SU-DHL-6 (cell line): ENCODE measurements at regions not wholly inside any gene's neighbourhood (a gene's known extent, or its start where the extent isn't known, plus 50 kb on each side); places are given as distances from the start of the nearest gene placed in this dataset.
"Not testable (repeated sequence)": the region's sequence is repeated elsewhere in the genome, so short reads cannot be mapped to it uniquely, and the experiment has no call there.

Experiments
- H2AFZ ChIP-seq: fragments of 200-600 bp; sonication (generic); 2 replicates; pipeline ENCODE4 v1.6.1; 2014; ENCODE audit warnings: low read depth, mild to moderate bottlenecking, moderate library complexity, mixed read lengths, antibody characterized with exemption, low read length; ENCODE audit not compliant: severe bottlenecking
- H3F3A ChIP-seq: fragments of 200-600 bp; shearing (Covaris generic); 2 replicates; pipeline ENCODE4 v1.6.0; 2016; ENCODE audit warnings: antibody characterized with exemption, mild to moderate bottlenecking; ENCODE audit not compliant: insufficient read depth
- H3K27ac ChIP-seq: fragments of 200-600 bp; sonication (generic); 2 replicates; pipeline ENCODE4 v1.5.1; 2016; ENCODE audit warnings: low read depth, mild to moderate bottlenecking, low read length, moderate library complexity, mixed read lengths
- H3K27me3 ChIP-seq: fragments of 200-600 bp; sonication (generic), shearing (Covaris generic); 2 replicates; pipeline ENCODE4 v1.6.0; 2014; ENCODE audit warnings: mild to moderate bottlenecking, low read length
- H3K36me3 ChIP-seq: fragments of 200-600 bp; sonication (generic); 2 replicates; pipeline ENCODE4 v1.6.1; 2014; ENCODE audit warnings: mild to moderate bottlenecking, low read length, mixed read lengths
- H3K4me2 ChIP-seq: fragments of 300-600, 200-600 bp; shearing (Covaris generic), sonication (generic); 2 replicates; pipeline ENCODE4 v1.6.0; 2014; ENCODE audit warnings: low read length, low read depth, mild to moderate bottlenecking; ENCODE audit not compliant: poor library complexity, severe bottlenecking
- H3K4me3 ChIP-seq: fragments of 200-600 bp; sonication (generic); 2 replicates; pipeline ENCODE4 v1.5.1; 2014; ENCODE audit warnings: antibody characterized with exemption, low read length, mild to moderate bottlenecking, mixed read lengths; ENCODE audit not compliant: insufficient read depth, poor library complexity, severe bottlenecking
- H3K79me2 ChIP-seq: fragments of 200-600 bp; sonication (generic); 2 replicates; pipeline ENCODE4 v1.6.1; 2014; ENCODE audit warnings: mild to moderate bottlenecking, low read length, moderate library complexity; ENCODE audit not compliant: insufficient read depth
- H3K9ac ChIP-seq: fragments of 200-600 bp; sonication (generic); 2 replicates; pipeline ENCODE4 v1.7.0; 2014; ENCODE audit warnings: mild to moderate bottlenecking, low read length
- H3K9me2 ChIP-seq: fragments of 200-600 bp; sonication (generic); replicated peaks from 2 replicates; pipeline ENCODE4 v1.6.1; 2014; ENCODE audit warnings: low read length; ENCODE audit not compliant: insufficient read depth
- H3K9me3 ChIP-seq: fragments of 200-600 bp; sonication (generic); 2 replicates; pipeline ENCODE4 v1.6.1; 2014; ENCODE audit warnings: low read length, mixed read lengths; ENCODE audit not compliant: insufficient read depth
- H4K20me1 ChIP-seq: fragments of 200-600 bp; sonication (generic); 2 replicates; pipeline ENCODE4 v1.6.1; 2014; ENCODE audit warnings: low read depth, mild to moderate bottlenecking, antibody characterized with exemption, low read length, moderate library complexity, mixed read lengths
- EZH2phosphoT487 ChIP-seq: fragments of 200-600 bp; sonication (generic), shearing (Covaris generic); conservative IDR thresholded peaks from 2 replicates; pipeline ENCODE4 v1.6.1; 2018; ENCODE audit warnings: mild to moderate bottlenecking, antibody characterized with exemption, low read length, moderate library complexity, mixed read lengths
- TF ChIP-seq, protein P1 (sequence below): fragments of 200-600 bp; sonication (generic); IDR thresholded peaks from one replicate; pipeline ENCODE4 v1.5.1; 2017; ENCODE audit warnings: antibody characterized with exemption, mild to moderate bottlenecking, low read length, moderate library complexity; ENCODE audit not compliant: insufficient read depth, poor library complexity, severe bottlenecking

DNA sequence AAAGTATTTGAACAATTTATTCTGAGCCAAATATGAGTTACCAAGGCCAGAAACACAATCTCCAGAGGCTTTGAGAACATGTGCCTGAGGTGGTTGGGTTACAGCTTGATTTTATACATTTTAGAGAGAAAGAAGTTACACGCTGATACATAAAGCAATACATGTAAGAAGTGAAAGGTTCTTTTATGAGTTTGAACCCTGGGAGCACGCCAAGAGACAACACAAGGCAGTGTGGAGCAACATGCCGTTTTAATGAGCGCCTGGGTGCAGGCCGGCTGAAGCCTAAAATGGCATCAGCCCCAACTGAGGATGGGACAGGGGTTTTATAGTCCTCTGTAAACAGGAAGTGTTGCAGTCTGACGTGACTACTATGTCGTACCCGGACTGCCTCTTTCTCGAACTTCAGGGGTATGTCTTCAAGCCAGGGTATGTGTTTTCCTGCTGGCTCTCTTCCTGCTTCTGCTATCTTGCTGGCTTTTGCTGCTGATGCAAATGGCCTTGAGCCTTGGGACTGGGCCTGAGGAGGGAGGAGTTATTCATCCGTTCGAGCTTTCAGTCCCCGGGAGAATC lies 193.7 kb downstream of the CYLC2 start:
- H3K4me3 ChIP-seq: no peak overlapping the region
- H3K9me2 ChIP-seq: no peaks in the 10 kb centered on the region
- no peaks in the 10 kb centered on the region for H3K79me2 ChIP-seq
- TF ChIP-seq, protein P1, sequence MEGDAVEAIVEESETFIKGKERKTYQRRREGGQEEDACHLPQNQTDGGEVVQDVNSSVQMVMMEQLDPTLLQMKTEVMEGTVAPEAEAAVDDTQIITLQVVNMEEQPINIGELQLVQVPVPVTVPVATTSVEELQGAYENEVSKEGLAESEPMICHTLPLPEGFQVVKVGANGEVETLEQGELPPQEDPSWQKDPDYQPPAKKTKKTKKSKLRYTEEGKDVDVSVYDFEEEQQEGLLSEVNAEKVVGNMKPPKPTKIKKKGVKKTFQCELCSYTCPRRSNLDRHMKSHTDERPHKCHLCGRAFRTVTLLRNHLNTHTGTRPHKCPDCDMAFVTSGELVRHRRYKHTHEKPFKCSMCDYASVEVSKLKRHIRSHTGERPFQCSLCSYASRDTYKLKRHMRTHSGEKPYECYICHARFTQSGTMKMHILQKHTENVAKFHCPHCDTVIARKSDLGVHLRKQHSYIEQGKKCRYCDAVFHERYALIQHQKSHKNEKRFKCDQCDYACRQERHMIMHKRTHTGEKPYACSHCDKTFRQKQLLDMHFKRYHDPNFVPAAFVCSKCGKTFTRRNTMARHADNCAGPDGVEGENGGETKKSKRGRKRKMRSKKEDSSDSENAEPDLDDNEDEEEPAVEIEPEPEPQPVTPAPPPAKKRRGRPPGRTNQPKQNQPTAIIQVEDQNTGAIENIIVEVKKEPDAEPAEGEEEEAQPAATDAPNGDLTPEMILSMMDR: no peak
- TF ChIP-seq EZH2phosphoT487: no peak
- no peak overlapping the region for H3K4me2 ChIP-seq
- no peaks in the 10 kb centered on the region for H3K9me3 ChIP-seq
- no peaks in the 10 kb centered on the region for H3K27me3 ChIP-seq
- H2AFZ ChIP-seq: no peak overlapping the region
- no peak overlapping the region for H3K27ac ChIP-seq
- H4K20me1 ChIP-seq: no peaks in the 10 kb centered on the region
- H3K36me3 ChIP-seq: no peaks in the 10 kb centered on the region
- H3K9ac ChIP-seq: no peak overlapping the region
- no peaks in the 10 kb centered on the region for H3F3A ChIP-seq

DNA sequence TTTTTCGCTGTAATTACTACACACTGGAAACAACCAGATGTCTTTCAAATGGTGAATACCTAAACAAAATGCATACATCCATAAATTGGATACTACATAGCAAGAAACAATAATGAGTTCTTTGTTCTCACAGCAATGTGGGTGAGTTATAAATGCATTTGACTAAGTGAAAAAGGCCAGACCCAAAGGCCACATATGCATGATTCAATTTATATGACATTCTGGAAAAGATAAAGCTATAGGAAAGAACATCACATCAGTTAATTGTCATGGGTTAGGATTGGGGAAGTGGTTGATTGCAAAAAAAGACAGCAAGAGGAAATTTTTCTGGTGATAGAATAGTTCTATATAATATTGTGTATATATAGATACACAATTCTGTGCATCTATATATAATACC lies 198.9 kb downstream of the CYLC2 start:
- Histone ChIP-seq H3K27ac (no peak overlapping the region), H3K9me3 (no peaks in the 10 kb centered on the region), H3K4me2 (no peak overlapping the region), H3K9me2 (no peaks in the 10 kb centered on the region), H3K79me2 (no peaks in the 10 kb centered on the region), H4K20me1 (no peaks in the 10 kb centered on the region), H2AFZ (no peak overlapping the region), H3K9ac (no peak overlapping the region), H3F3A (no peaks in the 10 kb centered on the region), H3K36me3 (no peaks in the 10 kb centered on the region), H3K27me3 (no peaks in the 10 kb centered on the region), H3K4me3 (no peak overlapping the region)
- TF ChIP-seq, protein P1: no peak
- no peak for TF ChIP-seq EZH2phosphoT487

DNA sequence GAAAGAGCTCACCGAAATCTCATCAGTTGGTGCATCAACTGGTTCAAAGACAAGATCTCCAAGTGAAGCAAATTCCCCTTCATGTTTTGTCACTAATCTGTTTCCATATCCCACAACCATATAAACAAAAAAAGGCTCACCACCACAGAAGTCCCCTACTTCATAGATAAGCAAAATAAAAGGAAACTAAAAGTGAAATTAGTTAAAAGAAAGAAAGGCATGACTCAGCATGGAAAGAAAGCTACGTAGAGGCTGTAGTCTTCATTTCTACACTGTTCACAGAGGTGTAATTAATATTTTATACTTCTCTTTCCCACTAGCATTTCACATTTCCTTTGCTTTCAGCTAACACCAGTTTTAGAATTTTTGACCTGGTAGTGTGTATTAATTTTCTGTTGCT lies 208.0 kb downstream of the CYLC2 start:
- H3K9ac ChIP-seq: no peak overlapping the region
- H2AFZ ChIP-seq: no peak overlapping the region
- H4K20me1 ChIP-seq: no peaks in the 10 kb centered on the region
- no peak overlapping the region for H3K4me2 ChIP-seq
- TF ChIP-seq, protein P1: no peak
- no peak for TF ChIP-seq EZH2phosphoT487
- no peak overlapping the region for H3K27ac ChIP-seq
- no peaks in the 10 kb centered on the region for H3K9me3 ChIP-seq
- no peaks in the 10 kb centered on the region for H3K36me3 ChIP-seq
- H3K9me2 ChIP-seq: no peaks in the 10 kb centered on the region
- no peaks in the 10 kb centered on the region for H3F3A ChIP-seq
- no peaks in the 10 kb centered on the region for H3K79me2 ChIP-seq
- H3K4me3 ChIP-seq: no peak overlapping the region
- no peaks in the 10 kb centered on the region for H3K27me3 ChIP-seq

DNA sequence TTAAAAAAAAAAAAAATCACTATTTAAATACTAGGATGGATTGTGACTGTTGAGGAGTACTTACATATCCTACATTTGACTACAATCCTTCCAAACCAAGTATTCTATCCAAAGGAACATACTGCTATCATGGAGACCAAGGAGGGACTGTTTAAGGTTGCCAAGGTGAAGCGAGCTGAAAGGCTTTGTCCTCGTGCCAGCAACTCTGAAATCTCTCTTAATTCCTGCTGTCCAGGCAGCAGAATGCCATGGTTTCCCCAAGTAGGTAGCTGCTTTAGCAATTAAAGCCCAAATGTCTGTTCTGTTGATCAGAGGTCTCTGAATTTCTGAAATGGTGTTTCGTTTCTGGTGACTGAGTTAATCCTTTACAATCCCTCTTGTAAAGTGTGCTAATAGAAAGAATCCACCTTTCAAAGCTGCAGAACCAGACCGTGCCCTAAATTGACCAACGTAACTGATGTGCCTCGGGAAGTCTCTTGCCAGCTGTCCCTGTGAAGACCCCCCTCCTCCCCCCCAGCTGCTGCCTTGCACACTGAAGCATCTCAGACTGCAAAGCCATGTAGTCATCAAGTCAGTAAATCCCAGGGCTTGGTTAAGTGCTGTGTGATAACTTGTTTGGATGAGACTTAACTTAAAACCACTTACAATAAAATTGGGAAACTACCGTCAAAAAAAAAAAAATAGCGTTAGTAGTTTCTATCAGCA lies 210.9 kb downstream of the CYLC2 start:
- H3K27me3 ChIP-seq, H3K79me2 ChIP-seq, H3K9me3 ChIP-seq, H3K27ac ChIP-seq, H3K9ac ChIP-seq, H2AFZ ChIP-seq, H3K4me3 ChIP-seq, H4K20me1 ChIP-seq, H3K9me2 ChIP-seq, H3K4me2 ChIP-seq, H3F3A ChIP-seq, H3K36me3 ChIP-seq: not testable (repeated sequence)
